Stomach (tissue), 4 donors: ENCODE measurements at regions not wholly inside any gene's neighbourhood (a gene's known extent, or its start where the extent isn't known, plus 50 kb on each side); places are given as distances from the start of the nearest gene placed in this dataset.

Experiments used
- EP300 ChIP-seq: sonication (generic); formaldehyde crosslinking; IDR thresholded peaks from one replicate; pipeline ENCODE4 v1.6.1; 2017; ENCODE audit warnings: antibody characterized with exemption
- POLR2A ChIP-seq, 4 donors: fragments of 450-650 bp; IDR thresholded peaks; one replicate each; pipeline ENCODE4 v1.6.1; 2016; ENCODE audit warnings: antibody characterized with exemption in 4 of 4, control low read depth in 2 of 4, mild to moderate bottlenecking in 1 of 4, moderate library complexity in 1 of 4
- POLR2AphosphoS5 ChIP-seq, 3 donors: sonication (generic); formaldehyde crosslinking; IDR thresholded peaks; one replicate each; pipeline ENCODE4 v1.6.1; 2016; ENCODE audit warnings: antibody characterized with exemption in 3 of 3
- TF ChIP-seq, protein P1 (sequence below), 7 experiments: fragments of 450-650 bp in 4 of 7; fragments of 200-600 bp in 3 of 7; sonication (generic) in 3 of 7; IDR thresholded peaks; one replicate each; pipeline ENCODE4 v1.5.1; 2016 to 2019; ENCODE audit warnings: antibody characterized with exemption in 7 of 7, control low read depth in 2 of 7, mild to moderate bottlenecking in 1 of 7

- TF ChIP-seq, protein P1, sequence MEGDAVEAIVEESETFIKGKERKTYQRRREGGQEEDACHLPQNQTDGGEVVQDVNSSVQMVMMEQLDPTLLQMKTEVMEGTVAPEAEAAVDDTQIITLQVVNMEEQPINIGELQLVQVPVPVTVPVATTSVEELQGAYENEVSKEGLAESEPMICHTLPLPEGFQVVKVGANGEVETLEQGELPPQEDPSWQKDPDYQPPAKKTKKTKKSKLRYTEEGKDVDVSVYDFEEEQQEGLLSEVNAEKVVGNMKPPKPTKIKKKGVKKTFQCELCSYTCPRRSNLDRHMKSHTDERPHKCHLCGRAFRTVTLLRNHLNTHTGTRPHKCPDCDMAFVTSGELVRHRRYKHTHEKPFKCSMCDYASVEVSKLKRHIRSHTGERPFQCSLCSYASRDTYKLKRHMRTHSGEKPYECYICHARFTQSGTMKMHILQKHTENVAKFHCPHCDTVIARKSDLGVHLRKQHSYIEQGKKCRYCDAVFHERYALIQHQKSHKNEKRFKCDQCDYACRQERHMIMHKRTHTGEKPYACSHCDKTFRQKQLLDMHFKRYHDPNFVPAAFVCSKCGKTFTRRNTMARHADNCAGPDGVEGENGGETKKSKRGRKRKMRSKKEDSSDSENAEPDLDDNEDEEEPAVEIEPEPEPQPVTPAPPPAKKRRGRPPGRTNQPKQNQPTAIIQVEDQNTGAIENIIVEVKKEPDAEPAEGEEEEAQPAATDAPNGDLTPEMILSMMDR (IDR thresholded peaks at IDR 0.05): no peak
- no peak for TF ChIP-seq POLR2AphosphoS5 (IDR thresholded peaks at IDR 0.05)
- no peak for TF ChIP-seq POLR2A (IDR thresholded peaks at IDR 0.05)
- no peak for TF ChIP-seq EP300
Measured at GRCh38 chr13:87788363-87788762, 117.2 kb downstream of the SLITRK5 start.
